ENCODE measurements at regions not wholly inside any gene's neighbourhood (a gene's known extent, or its start where the extent isn't known, plus 50 kb on each side); places are given as distances from the start of the nearest gene placed in this dataset.

DNA sequence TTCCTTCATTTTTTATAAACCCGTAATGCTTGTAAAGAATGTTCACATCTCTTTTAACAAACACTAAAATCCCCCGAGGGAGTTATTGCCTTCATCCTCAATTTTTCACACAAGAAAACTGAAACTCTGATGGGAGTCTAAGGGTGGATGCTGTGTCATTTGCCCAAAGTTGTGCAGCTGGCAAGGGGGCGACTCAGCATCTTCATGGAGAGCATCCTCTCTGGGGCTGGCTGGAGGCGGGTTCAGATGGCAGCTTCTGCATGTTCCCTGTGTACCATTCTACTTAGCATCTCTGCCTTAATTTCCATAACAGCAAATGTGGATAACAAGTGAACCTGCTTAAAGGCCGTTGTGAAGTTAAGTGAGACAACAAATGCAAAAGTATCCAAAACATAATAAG, 256.4 kb downstream of the IRS2 start:
- Histone ChIP-seq H3K4me3 (replicated peaks; ENCODE audit: low read depth, low read length) (no peak overlapping the region), H3K36me3 (ENCODE audit: control insufficient read depth, insufficient read depth, low read length) (no peaks in the 10 kb centered on the region), H3K27me3 (replicated peaks; ENCODE audit: control insufficient read depth, insufficient read depth, low read length) (no peaks in the 10 kb centered on the region)
- DNase-seq (ENCODE audit: extremely low read depth, insufficient read length), result no peak
- TF ChIP-seq, protein P1, sequence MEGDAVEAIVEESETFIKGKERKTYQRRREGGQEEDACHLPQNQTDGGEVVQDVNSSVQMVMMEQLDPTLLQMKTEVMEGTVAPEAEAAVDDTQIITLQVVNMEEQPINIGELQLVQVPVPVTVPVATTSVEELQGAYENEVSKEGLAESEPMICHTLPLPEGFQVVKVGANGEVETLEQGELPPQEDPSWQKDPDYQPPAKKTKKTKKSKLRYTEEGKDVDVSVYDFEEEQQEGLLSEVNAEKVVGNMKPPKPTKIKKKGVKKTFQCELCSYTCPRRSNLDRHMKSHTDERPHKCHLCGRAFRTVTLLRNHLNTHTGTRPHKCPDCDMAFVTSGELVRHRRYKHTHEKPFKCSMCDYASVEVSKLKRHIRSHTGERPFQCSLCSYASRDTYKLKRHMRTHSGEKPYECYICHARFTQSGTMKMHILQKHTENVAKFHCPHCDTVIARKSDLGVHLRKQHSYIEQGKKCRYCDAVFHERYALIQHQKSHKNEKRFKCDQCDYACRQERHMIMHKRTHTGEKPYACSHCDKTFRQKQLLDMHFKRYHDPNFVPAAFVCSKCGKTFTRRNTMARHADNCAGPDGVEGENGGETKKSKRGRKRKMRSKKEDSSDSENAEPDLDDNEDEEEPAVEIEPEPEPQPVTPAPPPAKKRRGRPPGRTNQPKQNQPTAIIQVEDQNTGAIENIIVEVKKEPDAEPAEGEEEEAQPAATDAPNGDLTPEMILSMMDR (IDR thresholded peaks at IDR 0.05; ENCODE audit: insufficient read depth, low read length, poor library complexity, severe bottlenecking), result no peak

DNA sequence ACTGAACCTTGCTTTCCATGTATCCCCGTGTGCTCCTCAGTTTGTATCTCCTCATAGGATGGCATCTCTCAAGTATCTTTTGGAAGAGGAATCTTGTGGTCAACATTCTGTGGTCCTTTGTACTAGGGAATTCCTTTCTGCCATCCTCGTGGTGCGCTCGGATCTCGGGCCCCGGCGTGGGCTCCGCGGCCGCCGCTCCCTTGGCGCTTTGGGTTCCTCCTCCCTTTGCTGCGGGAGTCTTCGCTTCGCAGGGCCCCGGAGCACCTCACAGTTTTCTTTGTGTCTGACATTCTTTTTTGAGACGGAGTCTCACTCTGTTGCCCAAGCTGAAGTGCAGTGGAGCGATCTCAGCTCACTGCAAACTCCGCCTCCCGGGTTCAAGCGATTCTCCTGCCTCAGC, 264.7 kb downstream of the IRS2 start:
- H3K4me3 ChIP-seq (replicated peaks; ENCODE audit: low read depth, low read length), result no peak overlapping the region
- no peaks in the 10 kb centered on the region for H3K27me3 ChIP-seq (replicated peaks; ENCODE audit: control insufficient read depth, insufficient read depth, low read length)
- TF ChIP-seq, protein P1 (IDR thresholded peaks at IDR 0.05; ENCODE audit: insufficient read depth, low read length, poor library complexity, severe bottlenecking), result no peak
- H3K36me3 ChIP-seq (ENCODE audit: control insufficient read depth, insufficient read depth, low read length), result no peaks in the 10 kb centered on the region
- DNase-seq (ENCODE audit: extremely low read depth, insufficient read length), result no peak

DNA sequence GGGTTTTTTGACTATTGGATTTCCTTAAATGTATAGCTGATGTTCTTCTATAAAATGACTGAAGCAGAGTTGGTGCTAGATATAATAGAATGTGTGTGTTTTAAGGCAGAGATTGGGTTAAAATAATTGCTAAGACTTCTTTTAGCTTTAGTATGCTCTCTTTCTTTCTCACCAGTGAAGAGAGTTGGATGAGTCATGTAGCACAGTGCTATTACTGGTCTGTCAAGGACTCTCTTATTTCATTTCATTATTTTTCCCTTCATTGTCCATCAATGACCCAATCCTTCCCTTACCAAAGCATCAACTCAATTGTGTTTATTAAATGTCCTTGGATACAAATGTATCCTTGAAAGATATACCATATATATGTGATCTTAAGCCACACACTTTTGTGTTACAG, 268.9 kb downstream of the IRS2 start:
- no peak for DNase-seq (ENCODE audit: extremely low read depth, insufficient read length)
- H3K36me3 ChIP-seq (ENCODE audit: control insufficient read depth, insufficient read depth, low read length), result no peaks in the 10 kb centered on the region
- no peak overlapping the region for H3K4me3 ChIP-seq (replicated peaks; ENCODE audit: low read depth, low read length)
- TF ChIP-seq, protein P1 (IDR thresholded peaks at IDR 0.05; ENCODE audit: insufficient read depth, low read length, poor library complexity, severe bottlenecking), result no peak
- no peaks in the 10 kb centered on the region for H3K27me3 ChIP-seq (replicated peaks; ENCODE audit: control insufficient read depth, insufficient read depth, low read length)

DNA sequence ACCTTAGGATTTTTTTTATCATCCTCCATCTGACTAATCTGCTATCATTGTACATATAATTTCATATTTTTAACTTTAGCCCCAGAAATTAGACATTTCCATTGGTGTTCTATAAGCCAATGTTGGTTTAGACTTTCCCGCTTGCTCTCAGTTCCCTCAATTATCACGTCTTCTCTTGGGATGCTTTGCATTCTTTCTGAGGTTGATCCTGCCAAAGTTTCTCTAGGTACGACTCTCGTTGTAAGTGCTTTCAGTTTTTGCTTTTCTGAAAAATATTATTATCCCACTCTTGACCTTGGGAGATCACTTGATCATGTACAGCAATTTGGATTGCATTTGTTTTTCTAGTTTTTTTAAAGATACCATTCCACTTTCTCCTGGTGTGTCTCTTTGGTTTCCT, 270.2 kb downstream of the IRS2 start:
- TF ChIP-seq, protein P1 (IDR thresholded peaks at IDR 0.05; ENCODE audit: insufficient read depth, low read length, poor library complexity, severe bottlenecking), result no peak
- DNase-seq (ENCODE audit: extremely low read depth, insufficient read length), result no peak
- Histone ChIP-seq H3K36me3 (ENCODE audit: control insufficient read depth, insufficient read depth, low read length) (no peaks in the 10 kb centered on the region), H3K4me3 (replicated peaks; ENCODE audit: low read depth, low read length) (no peak overlapping the region), H3K27me3 (replicated peaks; ENCODE audit: control insufficient read depth, insufficient read depth, low read length) (no peaks in the 10 kb centered on the region)

DNA sequence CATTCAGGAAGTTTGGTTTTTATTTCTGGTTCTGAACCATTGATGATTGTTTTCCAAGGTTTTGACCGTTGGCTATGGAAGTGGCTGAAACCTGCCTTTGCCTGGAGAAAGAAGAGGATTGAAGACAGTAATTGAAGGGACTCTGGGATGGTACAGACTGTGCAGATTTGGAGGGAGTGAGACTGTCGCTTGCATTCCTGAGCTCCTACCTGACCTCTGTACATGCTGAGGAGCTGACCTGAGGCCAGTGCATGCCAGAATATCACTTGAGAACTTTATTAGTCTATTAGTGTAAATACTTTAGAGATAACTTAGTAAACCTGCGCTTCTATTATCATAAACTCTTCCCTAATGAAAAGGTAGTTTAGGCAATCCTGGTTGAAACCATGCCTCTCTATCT, 276.4 kb downstream of the IRS2 start:
- TF ChIP-seq, protein P1 (IDR thresholded peaks at IDR 0.05; ENCODE audit: insufficient read depth, low read length, poor library complexity, severe bottlenecking), result no peak
- no peaks in the 10 kb centered on the region for H3K36me3 ChIP-seq (ENCODE audit: control insufficient read depth, insufficient read depth, low read length)
- no peak for DNase-seq (ENCODE audit: extremely low read depth, insufficient read length)
- no peak overlapping the region for H3K4me3 ChIP-seq (replicated peaks; ENCODE audit: low read depth, low read length)
- no peaks in the 10 kb centered on the region for H3K27me3 ChIP-seq (replicated peaks; ENCODE audit: control insufficient read depth, insufficient read depth, low read length)

DNA sequence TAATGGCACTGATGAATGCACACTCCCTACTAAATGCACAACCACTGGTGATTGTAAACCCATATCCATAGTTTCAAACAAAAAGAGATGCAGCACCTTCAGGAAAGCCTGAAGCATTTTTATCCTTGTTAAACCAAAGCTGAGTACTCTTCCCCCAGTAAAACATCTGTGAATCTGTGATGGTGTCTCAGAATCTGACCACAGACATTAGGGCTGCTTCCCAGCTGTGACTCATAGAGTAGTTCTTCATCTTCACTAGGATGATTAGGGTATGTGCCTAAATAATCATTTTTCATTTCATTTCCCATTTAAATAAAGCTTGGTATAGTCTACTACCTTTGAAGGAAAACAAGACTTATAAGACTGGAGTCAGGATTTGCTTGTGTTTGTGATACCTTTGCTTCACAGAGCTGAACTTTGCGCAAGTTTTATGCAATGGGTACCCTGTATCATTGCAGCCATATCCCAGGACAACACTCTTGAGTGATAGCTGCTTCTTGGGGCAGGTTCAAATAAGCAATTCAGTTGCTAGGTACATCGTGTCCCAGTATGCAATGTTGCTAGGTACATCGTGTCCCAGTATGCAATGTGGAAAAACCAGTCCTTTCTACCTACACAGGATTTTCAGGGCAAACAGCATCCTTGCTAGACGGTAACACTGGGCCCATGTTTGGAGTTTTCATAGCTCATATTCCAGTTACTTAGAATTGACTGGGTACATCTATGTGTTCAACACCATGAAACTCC, 277.1 kb downstream of the IRS2 start:
- TF ChIP-seq, protein P1 (IDR thresholded peaks at IDR 0.05; ENCODE audit: insufficient read depth, low read length, poor library complexity, severe bottlenecking), result no peak
- DNase-seq (ENCODE audit: extremely low read depth, insufficient read length), result no peak
- Histone ChIP-seq H3K4me3 (replicated peaks; ENCODE audit: low read depth, low read length) (no peak overlapping the region), H3K36me3 (ENCODE audit: control insufficient read depth, insufficient read depth, low read length) (no peaks in the 10 kb centered on the region), H3K27me3 (replicated peaks; ENCODE audit: control insufficient read depth, insufficient read depth, low read length) (no peaks in the 10 kb centered on the region)
